ENCODE measurements at regions not wholly inside any gene's neighbourhood (a gene's known extent, or its start where the extent isn't known, plus 50 kb on each side); places are given as distances from the start of the nearest gene placed in this dataset.

- no peak for DNase-seq (ENCODE audit: extremely low spot score)
- Histone ChIP-seq H3K4me3 (ENCODE audit: low read depth, low read length) (no peak overlapping the region), H3K27ac (ENCODE audit: low read depth) (no peak overlapping the region), H3K36me3 (ENCODE audit: insufficient read depth) (no peaks in the 10 kb centered on the region), H3K4me1 (ENCODE audit: insufficient read depth) (no peaks in the 10 kb centered on the region)
- WGBS, result 79% methylated on average over 3 of the region's 3 CpGs
These were observed 330.6 kb upstream of the GATB start for GRCh38 chr4:152091405-152091804.

GRCh38 chr4:152090543-152090942, 329.7 kb upstream of the GATB start:
- Histone ChIP-seq H3K4me1 (ENCODE audit: insufficient read depth) (no peaks in the 10 kb centered on the region), H3K4me3 (ENCODE audit: low read depth, low read length) (no peak overlapping the region), H3K36me3 (ENCODE audit: insufficient read depth) (no peaks in the 10 kb centered on the region), H3K27ac (ENCODE audit: low read depth) (no peak overlapping the region)
- WGBS, result 94% methylated on average over 8 of the region's 8 CpGs
- no peak for DNase-seq (ENCODE audit: extremely low spot score)

- Histone ChIP-seq H3K27ac (ENCODE audit: low read depth) (no peak overlapping the region), H3K4me1 (ENCODE audit: insufficient read depth) (no peaks in the 10 kb centered on the region), H3K36me3 (ENCODE audit: insufficient read depth) (no peaks in the 10 kb centered on the region), H3K4me3 (ENCODE audit: low read depth, low read length) (no peak overlapping the region)
- WGBS, result 51% methylated on average over 2 of the region's 2 CpGs
- no peak for DNase-seq (ENCODE audit: extremely low spot score)
These were observed 328.8 kb upstream of the GATB start for GRCh38 chr4:152089584-152089983.

- no peaks in the 10 kb centered on the region for H3K4me1 ChIP-seq (ENCODE audit: insufficient read depth)
- no peak for DNase-seq (ENCODE audit: extremely low spot score)
- 82% methylated on average over 6 of the region's 6 CpGs for WGBS
- H3K27ac ChIP-seq (ENCODE audit: low read depth), result no peak overlapping the region
- no peaks in the 10 kb centered on the region for H3K36me3 ChIP-seq (ENCODE audit: insufficient read depth)
- H3K4me3 ChIP-seq (ENCODE audit: low read depth, low read length), result no peak overlapping the region
These were observed 326.5 kb upstream of the GATB start for GRCh38 chr4:152087335-152087734.

- 23% methylated on average over 1 of the region's 1 CpG for WGBS
- Histone ChIP-seq H3K4me3 (ENCODE audit: low read depth, low read length) (no peak overlapping the region), H3K36me3 (ENCODE audit: insufficient read depth) (no peaks in the 10 kb centered on the region), H3K4me1 (ENCODE audit: insufficient read depth) (no peaks in the 10 kb centered on the region), H3K27ac (ENCODE audit: low read depth) (no peak overlapping the region)
- DNase-seq (ENCODE audit: extremely low spot score), result no peak
These were observed 324.9 kb upstream of the GATB start for GRCh38 chr4:152085657-152086056.

- no peaks in the 10 kb centered on the region for H3K36me3 ChIP-seq (ENCODE audit: insufficient read depth)
- WGBS, result 83% methylated on average over 6 of the region's 6 CpGs
- no peak overlapping the region for H3K27ac ChIP-seq (ENCODE audit: low read depth)
- no peak for DNase-seq (ENCODE audit: extremely low spot score)
- H3K4me1 ChIP-seq (ENCODE audit: insufficient read depth), result no peaks in the 10 kb centered on the region
- H3K4me3 ChIP-seq (ENCODE audit: low read depth, low read length), result no peak overlapping the region
These were observed 322.5 kb upstream of the GATB start for GRCh38 chr4:152083338-152083737.

GRCh38 chr4:152081024-152081423, 320.2 kb upstream of the GATB start:
- Histone ChIP-seq H3K36me3 (ENCODE audit: insufficient read depth) (no peaks in the 10 kb centered on the region), H3K4me3 (ENCODE audit: low read depth, low read length) (no peak overlapping the region), H3K4me1 (ENCODE audit: insufficient read depth) (no peaks in the 10 kb centered on the region), H3K27ac (ENCODE audit: low read depth) (no peak overlapping the region)
- WGBS, result 78% methylated on average over 5 of the region's 5 CpGs
- DNase-seq (ENCODE audit: extremely low spot score), result no peak

GRCh38 chr4:152079543-152080293, 318.9 kb upstream of the GATB start:
- Histone ChIP-seq H3K27ac (ENCODE audit: low read depth) (no peak overlapping the region), H3K4me3 (ENCODE audit: low read depth, low read length) (no peak overlapping the region), H3K36me3 (ENCODE audit: insufficient read depth) (no peaks in the 10 kb centered on the region), H3K4me1 (ENCODE audit: insufficient read depth) (no peaks in the 10 kb centered on the region)
- no peak for DNase-seq (ENCODE audit: extremely low spot score)
- 89% methylated on average over 6 of the region's 6 CpGs for WGBS

GRCh38 chr4:152079079-152079478, 318.3 kb upstream of the GATB start:
- DNase-seq (ENCODE audit: extremely low spot score), result no peak
- 87% methylated on average over 3 of the region's 3 CpGs for WGBS
- H3K4me3 ChIP-seq (ENCODE audit: low read depth, low read length), result no peak overlapping the region
- H3K27ac ChIP-seq (ENCODE audit: low read depth), result no peak overlapping the region
- no peaks in the 10 kb centered on the region for H3K4me1 ChIP-seq (ENCODE audit: insufficient read depth)
- H3K36me3 ChIP-seq (ENCODE audit: insufficient read depth), result no peaks in the 10 kb centered on the region

- no peaks in the 10 kb centered on the region for H3K4me1 ChIP-seq (ENCODE audit: insufficient read depth)
- 100% methylated on average over 2 of the region's 2 CpGs for WGBS
- DNase-seq (ENCODE audit: extremely low spot score), result no peak
These were observed 316.8 kb upstream of the GATB start for GRCh38 chr4:152077582-152077981.

GRCh38 chr4:152075253-152075928, 314.6 kb upstream of the GATB start:
- 64% methylated on average over 8 of the region's 8 CpGs for WGBS
- DNase-seq (ENCODE audit: extremely low spot score), result no peak
- Histone ChIP-seq H3K27ac (ENCODE audit: low read depth) (no peak overlapping the region), H3K36me3 (ENCODE audit: insufficient read depth) (no peaks in the 10 kb centered on the region), H3K4me3 (ENCODE audit: low read depth, low read length) (no peak overlapping the region), H3K4me1 (ENCODE audit: insufficient read depth) (no peaks in the 10 kb centered on the region)

More at GRCh38 chr4:152077582-152077981, 316.8 kb upstream of the GATB start:
- no peak overlapping the region for H3K27ac ChIP-seq (ENCODE audit: low read depth)
- no peaks in the 10 kb centered on the region for H3K36me3 ChIP-seq (ENCODE audit: insufficient read depth)
- H3K4me3 ChIP-seq (ENCODE audit: low read depth, low read length), result no peak overlapping the region

- Histone ChIP-seq H3K27ac (ENCODE audit: low read depth) (no peak overlapping the region), H3K36me3 (ENCODE audit: insufficient read depth) (no peaks in the 10 kb centered on the region), H3K4me1 (ENCODE audit: insufficient read depth) (no peaks in the 10 kb centered on the region), H3K4me3 (ENCODE audit: low read depth, low read length) (no peak overlapping the region)
- no peak for DNase-seq (ENCODE audit: extremely low spot score)
- 67% methylated on average over 1 of the region's 1 CpG for WGBS
These were observed 313.8 kb upstream of the GATB start for GRCh38 chr4:152074573-152074972.

GRCh38 chr4:152074088-152074437, 313.3 kb upstream of the GATB start:
- H3K36me3 ChIP-seq (ENCODE audit: insufficient read depth), result no peaks in the 10 kb centered on the region

GRCh38 chr4:152073351-152074087, 312.7 kb upstream of the GATB start:
- DNase-seq (ENCODE audit: extremely low spot score), result no peak
- Histone ChIP-seq H3K4me3 (ENCODE audit: low read depth, low read length) (no peak overlapping the region), H3K36me3 (ENCODE audit: insufficient read depth) (no peaks in the 10 kb centered on the region), H3K27ac (ENCODE audit: low read depth) (no peak overlapping the region), H3K4me1 (ENCODE audit: insufficient read depth) (no peaks in the 10 kb centered on the region)
- 79% methylated on average over 9 of the region's 9 CpGs for WGBS

More at GRCh38 chr4:152074088-152074437, 313.3 kb upstream of the GATB start:
- DNase-seq (ENCODE audit: extremely low spot score), result no peak
- no peak overlapping the region for H3K4me3 ChIP-seq (ENCODE audit: low read depth, low read length)
- 90% methylated on average over 1 of the region's 1 CpG for WGBS
- no peak overlapping the region for H3K27ac ChIP-seq (ENCODE audit: low read depth)
- no peaks in the 10 kb centered on the region for H3K4me1 ChIP-seq (ENCODE audit: insufficient read depth)

All from urinary bladder (tissue), 3 donors.